Motor neuron (in vitro differentiated cells): ENCODE measurements at regions not wholly inside any gene's neighbourhood (a gene's known extent, or its start where the extent isn't known, plus 50 kb on each side); places are given as distances from the start of the nearest gene placed in this dataset.
A peak's percentile ranks its signal among the peaks of the same experiment; 100 is the strongest.
"Not testable (repeated sequence)": the region's sequence is repeated elsewhere in the genome, so short reads cannot be mapped to it uniquely, and the experiment has no call there.

Experiments used
- ATAC-seq, 8 experiments: fragments of 200-7000 bp; cut with Tn5 transposase; replicated peaks in 6 of 8; 2 replicates each; pipeline ENCODE4 v1.8.0; 2021; ENCODE audit warnings: mild to moderate bottlenecking in 8 of 8, moderate library complexity in 8 of 8
- H3K27ac ChIP-seq, 2 donors: fragments of 250-450 bp; sonication (Bioruptor Pico); 2 replicates each; pipeline ENCODE4 v1.9.0; 2021; ENCODE audit warnings: antibody characterized with exemption in 2 of 2, mild to moderate bottlenecking in 2 of 2, moderate library complexity in 1 of 2
- H3K4me1 ChIP-seq, 2 donors: fragments of 250-450 bp; sonication (Bioruptor Pico); replicated peaks in 1 of 2; 2 replicates each; pipeline ENCODE4 v1.6.1; 2021; ENCODE audit warnings: antibody characterized with exemption in 2 of 2, mild to moderate bottlenecking in 2 of 2, moderate library complexity in 1 of 2
- H3K4me3 ChIP-seq, 5 donors: fragments of 250-450 bp; sonication (Bioruptor Pico); 2 replicates each; pipeline ENCODE4 v1.9.0; 2021; ENCODE audit warnings: antibody characterized with exemption in 5 of 5, mild to moderate bottlenecking in 5 of 5, moderate library complexity in 4 of 5
- WGBS, 10 experiments: fragments of 450-650 bp; shearing (Covaris generic); methylation state at CpG; one replicate each; pipeline ENCODE4 v1.0.0; 2022; 5-methylcytosine and 5-hydroxymethylcytosine counted together
- in situ Hi-C, 9 experiments: fragments of 400-800 bp; cut with MboI; loops; one replicate each; pipeline ENCODE4 v1.15.0; 2021; ENCODE audit warnings: low sequenced_read_pairs in 9 of 9, low pct_unique_long_range_greater_than_20kb in 2 of 9; ENCODE audit not compliant: unreplicated experiment in 9 of 9

DNA sequence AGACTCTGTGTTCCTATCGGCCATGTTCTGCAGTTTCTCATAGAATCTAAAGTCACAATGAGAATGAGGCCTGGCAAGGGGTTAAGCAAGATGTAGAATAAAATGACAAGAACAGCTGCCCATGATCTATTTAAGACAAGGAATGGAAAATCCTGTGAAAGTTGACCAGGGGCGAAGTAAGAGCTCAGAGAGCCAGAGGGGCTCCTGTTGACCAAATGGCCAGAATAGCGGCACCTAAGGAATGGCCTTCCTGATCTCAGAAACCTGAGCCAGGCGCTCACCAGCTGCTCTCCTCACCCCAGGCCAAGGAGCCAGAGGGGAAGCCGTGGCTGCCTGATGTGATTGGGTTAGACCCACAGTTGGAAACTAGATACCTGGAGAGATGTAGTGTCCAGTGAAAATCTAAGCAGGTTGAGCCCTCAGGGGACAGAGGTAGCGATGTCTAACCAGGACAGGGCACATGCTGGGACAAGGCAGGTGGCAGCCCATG is 106.1 kb upstream of the NDN start:
- H3K4me1 ChIP-seq = peaks cover 12 to 14% of the 10 kb centered on the region in 2 donors
- 0 to 92% (median 30%) methylated on average over 1 to 6 of the region's 6 CpGs; no CpG with 5 or more reads in 3 of the 10 experiments for WGBS, 10 experiments
- no peak overlapping the region for H3K27ac ChIP-seq
- ATAC-seq = no peak
- in situ Hi-C loops = no loop called here
- H3K4me3 ChIP-seq = no peak overlapping the region

DNA sequence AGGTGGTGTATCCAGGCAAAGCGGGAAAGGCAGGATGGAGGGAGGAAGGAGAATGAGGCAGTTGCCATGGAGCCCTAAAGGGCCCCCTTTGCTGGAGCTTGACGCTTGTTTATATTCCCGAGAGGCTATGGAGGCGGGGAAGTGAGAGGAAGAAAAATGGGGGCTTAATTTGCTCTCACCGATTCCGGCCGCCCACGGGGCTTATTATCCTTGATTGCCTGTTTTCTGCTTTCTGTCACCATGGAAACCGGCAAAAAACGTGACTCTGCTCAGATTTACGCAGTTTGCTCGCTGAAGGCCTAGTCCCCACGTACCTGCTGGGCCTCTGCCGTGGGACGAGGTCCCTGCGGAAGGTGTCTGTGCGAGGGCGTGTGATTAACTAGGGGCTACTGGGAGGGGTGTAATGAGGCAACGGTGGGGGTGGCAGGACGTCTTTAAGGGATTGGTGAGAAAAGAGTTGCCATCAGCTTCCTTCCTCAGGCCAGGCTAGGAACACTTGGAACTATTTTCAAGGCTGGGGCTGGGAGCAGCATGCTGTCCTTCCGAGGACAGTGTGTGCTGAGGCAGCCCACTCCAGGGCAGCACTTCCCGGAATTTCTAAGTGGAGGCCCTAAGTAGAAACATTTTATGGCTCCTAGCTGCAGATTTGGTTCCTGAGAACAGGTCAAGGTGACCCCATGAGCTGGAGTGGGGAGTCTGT is 110.8 kb upstream of the NDN start:
- Histone ChIP-seq H3K27ac (peak overlapping the region; percentile 65 to 74), H3K4me1 (peaks cover 21 to 25% of the 10 kb centered on the region in 2 donors), H3K4me3 (no peak overlapping the region)
- peak in 5 of 8 experiments; percentile 91 to 95 (median 94) for ATAC-seq
- in situ Hi-C loops = no loop called here
- WGBS, 10 experiments = 0 to 17% (median 0%) methylated on average over 1 to 20 of the region's 22 CpGs; no CpG with 5 or more reads in 3 of the 10 experiments

DNA sequence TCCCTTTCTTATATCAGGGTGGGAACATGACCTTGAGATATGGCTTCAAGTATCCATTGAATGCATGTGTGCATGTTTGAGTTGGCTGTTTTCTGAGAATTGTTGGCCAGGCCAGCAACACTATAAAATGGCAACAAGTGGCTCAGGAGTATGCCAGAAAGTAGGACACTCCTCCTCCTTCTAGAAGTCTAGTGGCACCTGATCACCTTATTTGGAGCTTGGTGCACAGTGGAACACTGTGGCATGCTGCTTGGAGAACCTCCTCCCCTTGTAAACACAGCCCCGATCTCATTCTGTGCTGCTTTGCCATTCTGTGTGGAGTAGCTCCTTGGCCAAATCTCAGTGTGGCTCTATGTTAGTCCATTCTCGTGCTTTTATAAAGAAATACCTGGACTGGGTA is 114.8 kb upstream of the NDN start:
- WGBS, 10 experiments = 0 to 85% (median 67%) methylated on average over 1 to 2 of the region's 2 CpGs; no CpG with 5 or more reads in 3 of the 10 experiments
- H3K27ac ChIP-seq = no peak overlapping the region
- H3K4me1 ChIP-seq = peaks cover 21 to 23% of the 10 kb centered on the region in 2 donors
- H3K4me3 ChIP-seq = no peak overlapping the region
- ATAC-seq = no peak
- in situ Hi-C loops = no loop called here

DNA sequence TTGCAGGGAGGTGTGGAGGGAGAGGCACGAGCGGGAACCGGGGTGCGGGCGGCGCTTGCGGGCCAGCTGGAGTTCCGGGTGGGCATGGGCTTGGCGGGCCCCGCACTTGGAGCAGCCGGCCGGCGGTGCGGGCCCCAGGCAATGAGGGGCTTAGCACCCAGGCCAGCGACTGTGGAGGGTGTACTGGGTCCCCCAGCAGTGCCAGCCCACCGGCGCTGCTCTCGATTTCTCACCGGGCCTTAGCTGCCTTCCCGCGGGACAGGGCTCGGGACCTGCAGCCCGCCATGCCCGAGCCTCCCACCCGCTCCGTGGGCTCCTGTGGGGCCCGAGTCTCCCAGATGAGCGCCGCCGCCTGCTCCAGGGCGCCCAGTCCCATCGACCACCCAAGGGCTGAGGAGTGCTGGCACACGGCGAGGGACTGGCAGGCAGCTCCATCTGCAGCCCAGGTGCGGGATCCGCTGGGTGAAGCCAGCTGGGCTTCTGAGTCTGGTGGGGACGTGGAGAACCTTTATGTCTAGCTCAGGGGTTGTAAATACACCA is 115.9 kb upstream of the NDN start:
- H3K27ac ChIP-seq, H3K4me3 ChIP-seq, ATAC-seq, in situ Hi-C loops: not testable (repeated sequence)
- H3K4me1 ChIP-seq = peaks cover 14 to 15% of the 10 kb centered on the region in 2 donors
- WGBS, 10 experiments = 65 to 95% methylated on average over 4 of the region's 37 CpGs; no CpG with 5 or more reads in 8 of the 10 experiments

DNA sequence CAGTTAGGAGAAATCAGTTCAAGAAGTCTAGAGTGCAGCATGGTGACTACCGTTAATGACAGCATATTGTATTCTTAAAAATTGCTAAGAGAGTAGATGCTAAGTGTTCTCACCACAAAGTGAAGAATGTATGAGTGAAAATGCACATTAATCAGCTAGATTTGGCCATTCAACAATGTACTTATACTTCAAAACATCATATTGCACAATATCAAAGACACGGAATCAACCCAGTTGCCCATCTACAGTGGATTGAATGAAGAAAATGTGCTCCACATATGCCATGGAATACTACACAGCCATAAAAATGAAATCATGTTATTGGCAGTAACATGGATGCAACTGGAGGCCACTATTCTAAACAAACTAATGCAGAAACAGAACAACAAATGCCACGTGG is 119.9 kb upstream of the NDN start:
- no peak overlapping the region for H3K4me3 ChIP-seq
- no peak for ATAC-seq
- in situ Hi-C loops = no loop called here
- 0 to 100% (median 50%) methylated on average over 1 to 3 of the region's 3 CpGs; no CpG with 5 or more reads in 1 of the 10 experiments for WGBS, 10 experiments
- H3K4me1 ChIP-seq = peaks cover 0 to 3% of the 10 kb centered on the region in 2 donors
- H3K27ac ChIP-seq = no peak overlapping the region

DNA sequence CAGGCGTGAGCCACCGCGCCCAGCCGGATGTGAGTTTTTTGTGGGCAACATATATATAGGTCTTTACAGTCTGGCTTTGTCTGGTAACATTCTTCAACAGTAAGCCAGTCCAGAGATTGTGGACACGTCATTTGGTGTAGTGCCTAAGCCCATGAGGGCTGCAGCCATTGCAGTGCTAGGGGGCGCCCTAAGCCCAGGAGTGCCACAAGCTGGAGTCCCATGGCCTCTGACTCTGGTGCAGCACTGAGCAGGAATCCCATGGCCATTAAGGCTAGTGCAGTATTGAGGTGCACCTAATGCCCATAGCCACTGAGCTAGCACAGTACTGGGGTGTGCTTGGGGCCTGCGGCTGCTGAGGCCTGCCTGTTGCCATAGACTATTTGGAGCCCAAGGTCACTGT is 136.4 kb upstream of the NDN start:
- no peak overlapping the region for H3K27ac ChIP-seq
- no peak for ATAC-seq
- in situ Hi-C loops = no loop called here
- H3K4me3 ChIP-seq = no peak overlapping the region
- WGBS, 10 experiments = 84 to 100% methylated on average over 1 to 6 of the region's 7 CpGs; no CpG with 5 or more reads in 8 of the 10 experiments
- no peaks in the 10 kb centered on the region for H3K4me1 ChIP-seq

DNA sequence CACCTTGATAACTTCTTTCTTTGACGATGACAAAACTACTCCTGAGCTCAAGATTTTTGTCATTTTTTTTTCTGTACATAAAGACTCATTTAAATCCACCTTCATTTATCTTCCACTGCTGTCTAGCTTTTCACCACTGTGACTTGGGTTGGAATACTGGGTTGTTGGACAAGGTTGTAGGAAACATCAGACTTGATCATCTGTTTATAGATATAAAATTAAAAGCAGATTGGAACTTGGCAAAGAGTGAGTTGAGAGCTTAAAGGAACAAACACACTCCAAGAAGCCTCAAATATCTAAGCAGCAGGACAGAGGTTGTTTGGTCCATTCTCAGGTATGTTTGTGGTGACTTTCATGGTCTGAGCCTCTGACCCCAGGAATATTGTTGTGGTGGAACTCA is 141.7 kb upstream of the NDN start:
- in situ Hi-C loops = no loop called here
- no peak overlapping the region for H3K27ac ChIP-seq
- WGBS, 10 experiments = 0 to 82% (median 50%) methylated on average over 1 of the region's 1 CpG; no CpG with 5 or more reads in 1 of the 10 experiments
- H3K4me3 ChIP-seq = no peak overlapping the region
- H3K4me1 ChIP-seq = no peaks in the 10 kb centered on the region
- ATAC-seq = no peak

DNA sequence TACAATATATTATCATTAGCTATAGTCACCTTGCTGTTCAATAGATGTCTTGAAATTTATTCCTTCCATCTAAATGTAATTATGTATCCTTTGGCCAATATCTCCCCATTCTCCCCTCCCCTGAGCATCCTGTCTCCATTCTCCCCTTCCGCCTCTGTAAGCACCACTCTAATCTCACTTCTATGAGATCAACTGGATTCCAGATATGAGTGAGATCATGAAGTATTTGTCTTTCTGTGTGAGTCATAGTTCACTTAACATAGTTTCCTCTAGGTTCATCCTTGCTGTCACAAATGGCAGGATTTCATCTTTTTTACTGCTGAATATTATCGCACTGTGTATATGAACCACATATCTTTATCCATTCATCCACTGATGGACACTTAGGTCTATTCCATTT is 148.8 kb upstream of the NDN start:
- ATAC-seq = peak in 5 of 8 experiments; percentile 38 to 76 (median 58)
- WGBS, 10 experiments = 33 to 94% (median 80%) methylated on average over 1 to 2 of the region's 2 CpGs; no CpG with 5 or more reads in 2 of the 10 experiments
- Histone ChIP-seq H3K27ac (no peak overlapping the region), H3K4me3 (no peak overlapping the region), H3K4me1 (peaks cover 0 to 3% of the 10 kb centered on the region in 2 donors)
- in situ Hi-C loops = no loop called here

DNA sequence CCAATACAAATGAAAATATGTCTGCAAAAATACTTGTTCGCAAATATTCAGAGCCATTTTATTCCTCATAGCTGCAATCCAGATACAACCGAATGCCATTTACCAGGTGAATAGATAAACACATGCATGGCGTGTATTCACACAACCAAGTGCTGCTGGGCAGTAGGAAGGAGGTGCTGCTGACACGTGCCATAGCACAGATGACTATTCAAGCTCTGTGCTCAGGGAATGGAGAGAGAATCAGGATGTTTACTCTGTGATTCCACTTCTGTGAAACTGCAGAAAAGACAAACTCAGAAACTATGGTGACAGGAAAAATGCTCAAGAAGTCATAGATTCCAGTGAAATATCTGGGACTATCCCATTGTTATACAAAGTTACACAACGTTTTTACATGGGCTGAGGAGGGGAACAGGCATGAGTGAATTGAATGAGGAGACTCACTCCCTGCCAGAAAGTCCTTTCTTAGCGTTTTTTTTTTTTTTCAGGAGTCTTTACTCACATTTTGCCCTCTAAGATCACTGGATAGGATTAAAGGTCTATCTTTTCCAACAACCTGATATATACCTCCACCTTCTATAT is 152.9 kb upstream of the NDN start:
- in situ Hi-C loops = loop anchor here in 1 of 9 experiments (10.0 kb wide), 1 partner anchor 55 kb away; no protein-coding TSS in a partner anchor
- WGBS, 10 experiments = 10 to 86% (median 40%) methylated on average over 1 to 5 of the region's 6 CpGs
- Histone ChIP-seq H3K4me3 (no peak overlapping the region), H3K4me1 (peaks cover 0 to 3% of the 10 kb centered on the region in 2 donors), H3K27ac (peak overlapping the region in 1 of 2 donors; percentile 45)
- peak in 5 of 8 experiments; percentile 89 to 96 (median 91) for ATAC-seq

DNA sequence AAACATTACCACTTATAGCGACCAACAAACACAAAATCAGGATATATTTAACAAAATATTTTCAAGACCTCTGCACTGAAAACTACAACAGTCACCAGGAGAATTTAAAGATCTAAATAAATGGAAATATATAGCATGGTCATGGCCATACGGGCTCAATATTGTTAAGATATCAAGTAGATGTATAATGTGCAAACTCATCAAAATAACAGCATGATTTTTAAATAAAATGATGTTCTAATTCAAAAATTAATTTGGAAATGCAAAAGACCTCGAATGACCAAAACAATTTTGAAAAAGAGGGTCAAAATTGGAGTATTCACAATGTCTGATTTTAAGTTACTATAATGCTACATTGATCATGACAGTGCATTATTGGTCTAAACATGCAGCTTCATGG is 159.1 kb upstream of the NDN start:
- Histone ChIP-seq H3K4me1 (no peaks in the 10 kb centered on the region), H3K4me3 (no peak overlapping the region), H3K27ac (no peak overlapping the region)
- 0 to 56% (median 22%) methylated on average over 1 to 3 of the region's 3 CpGs for whole genome bisulfite sequencing, 10 experiments
- in situ Hi-C loops = loop anchor here in 1 of 9 experiments (10.0 kb wide), 1 partner anchor 61 kb away; no protein-coding TSS in a partner anchor
- no peak for ATAC-seq

DNA sequence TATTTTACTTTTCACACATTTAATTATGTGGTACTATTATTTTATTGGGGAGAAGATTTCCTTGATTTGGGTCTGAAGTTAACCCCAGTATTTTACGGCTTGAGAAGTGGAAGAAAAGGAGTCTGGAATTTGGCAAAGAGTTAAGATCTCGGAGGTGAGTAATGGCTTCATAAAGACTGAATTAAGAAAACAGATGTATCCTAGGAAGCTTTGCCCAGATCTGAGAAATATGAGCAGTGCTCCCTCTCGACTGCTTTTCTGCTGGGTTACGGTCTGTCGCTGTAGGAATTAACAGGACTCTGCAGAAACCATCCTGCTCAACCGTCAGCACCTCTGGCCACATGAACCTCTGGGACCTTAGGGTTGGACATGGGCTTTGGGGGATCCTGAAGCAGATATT is 163.6 kb upstream of the NDN start:
- in situ Hi-C loops = loop anchor here in 2 of 9 experiments (25.0 kb wide), 1 partner anchor 213 kb away; the partner anchor contains the start of gene MAGEL2 (in 2 of the 2)
- peaks cover 14 to 25% of the 10 kb centered on the region in 2 donors for H3K4me1 ChIP-seq
- WGBS, 10 experiments = 4 to 95% (median 80%) methylated on average over 2 to 6 of the region's 6 CpGs; no CpG with 5 or more reads in 3 of the 10 experiments
- no peak for ATAC-seq
- H3K4me3 ChIP-seq = no peak overlapping the region
- H3K27ac ChIP-seq = no peak overlapping the region

DNA sequence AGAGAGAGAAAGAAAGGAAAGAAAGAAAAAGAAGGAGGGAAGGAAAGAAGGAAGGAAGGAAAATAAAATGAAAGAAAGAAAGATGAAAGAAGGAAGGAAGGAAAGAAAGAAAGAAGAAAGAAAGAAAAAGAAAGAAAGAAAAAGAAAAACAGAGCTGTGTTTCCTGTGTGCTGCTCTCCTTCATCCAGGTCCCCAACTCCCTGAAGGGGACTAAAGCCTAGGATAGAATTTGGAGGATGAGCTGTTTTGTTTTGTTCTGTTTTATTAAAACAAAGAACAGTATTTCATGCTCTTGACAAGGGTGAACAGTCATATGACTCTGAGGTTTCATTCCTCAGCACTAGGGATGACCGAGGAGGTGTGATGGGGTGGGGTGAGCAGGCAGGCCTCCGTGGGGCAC is 164.8 kb upstream of the NDN start:
- ATAC-seq = no peak
- in situ Hi-C loops = loop anchor here in 2 of 9 experiments (25.0 kb wide), 1 partner anchor 215 kb away; the partner anchor contains the start of gene MAGEL2 (in 2 of the 2)
- H3K4me3 ChIP-seq = no peak overlapping the region
- H3K4me1 ChIP-seq = peaks cover 16 to 26% of the 10 kb centered on the region in 2 donors
- H3K27ac ChIP-seq = no peak overlapping the region
- 0 to 100% (median 30%) methylated on average over 1 to 2 of the region's 2 CpGs; no CpG with 5 or more reads in 5 of the 10 experiments for WGBS, 10 experiments

DNA sequence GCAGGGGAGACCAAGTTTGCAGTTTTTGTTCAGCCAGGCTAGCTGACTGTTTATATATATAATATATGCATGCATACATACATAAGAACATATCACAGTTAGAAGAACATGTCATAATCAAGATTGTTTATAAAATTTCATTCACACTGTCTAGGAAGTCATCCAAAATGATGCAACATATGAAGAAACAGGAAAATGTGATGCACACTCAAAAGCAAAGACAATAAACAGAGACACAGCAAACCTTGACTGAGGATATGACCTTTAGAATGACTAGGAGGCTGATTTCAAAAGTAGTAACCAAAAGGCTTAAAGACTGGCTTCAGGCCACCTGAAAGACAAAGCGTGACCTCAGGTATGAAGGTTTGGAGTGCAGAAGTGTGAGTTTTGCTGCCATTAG is 166.2 kb upstream of the NDN start:
- peaks cover 17 to 29% of the 10 kb centered on the region in 2 donors for H3K4me1 ChIP-seq

More for the DNA sequence above, 166.2 kb upstream of the NDN start:
- ATAC-seq = no peak
- Histone ChIP-seq H3K27ac (no peak overlapping the region), H3K4me3 (no peak overlapping the region)
- in situ Hi-C loops = loop anchor here in 2 of 9 experiments (25.0 kb wide), 1 partner anchor 216 kb away; the partner anchor contains the start of gene MAGEL2 (in 2 of the 2)
- 20 to 100% (median 80%) methylated on average over 1 of the region's 1 CpG; no CpG with 5 or more reads in 3 of the 10 experiments for WGBS, 10 experiments
